Fibroblast of pulmonary artery (primary cell): ENCODE measurements at regions not wholly inside any gene's neighbourhood (a gene's known extent, or its start where the extent isn't known, plus 50 kb on each side); places are given as distances from the start of the nearest gene placed in this dataset.

ENCODE experiments used
- DNase-seq: peaks from one replicate; pipeline ENCODE4 v3.0.0-alpha.2; 2010; ENCODE audit warnings: low read depth
- H3K4me3 ChIP-seq: replicated peaks from 2 replicates; pipeline ENCODE4 v1.5.1; 2011; ENCODE audit warnings: low read depth, mild to moderate bottlenecking, control low read depth, low read length, moderate library complexity
- TF ChIP-seq, protein P1 (sequence below): IDR thresholded peaks from 2 replicates; pipeline ENCODE4 v1.5.1; 2011; ENCODE audit warnings: mild to moderate bottlenecking, control low read depth, low read length, inconsistent platforms; ENCODE audit errors: missing control alignments

GRCh38 chr7:47103498-47104205, 478.3 kb downstream of the TNS3 start:
- no peak overlapping the region for H3K4me3 ChIP-seq
- TF ChIP-seq, protein P1, sequence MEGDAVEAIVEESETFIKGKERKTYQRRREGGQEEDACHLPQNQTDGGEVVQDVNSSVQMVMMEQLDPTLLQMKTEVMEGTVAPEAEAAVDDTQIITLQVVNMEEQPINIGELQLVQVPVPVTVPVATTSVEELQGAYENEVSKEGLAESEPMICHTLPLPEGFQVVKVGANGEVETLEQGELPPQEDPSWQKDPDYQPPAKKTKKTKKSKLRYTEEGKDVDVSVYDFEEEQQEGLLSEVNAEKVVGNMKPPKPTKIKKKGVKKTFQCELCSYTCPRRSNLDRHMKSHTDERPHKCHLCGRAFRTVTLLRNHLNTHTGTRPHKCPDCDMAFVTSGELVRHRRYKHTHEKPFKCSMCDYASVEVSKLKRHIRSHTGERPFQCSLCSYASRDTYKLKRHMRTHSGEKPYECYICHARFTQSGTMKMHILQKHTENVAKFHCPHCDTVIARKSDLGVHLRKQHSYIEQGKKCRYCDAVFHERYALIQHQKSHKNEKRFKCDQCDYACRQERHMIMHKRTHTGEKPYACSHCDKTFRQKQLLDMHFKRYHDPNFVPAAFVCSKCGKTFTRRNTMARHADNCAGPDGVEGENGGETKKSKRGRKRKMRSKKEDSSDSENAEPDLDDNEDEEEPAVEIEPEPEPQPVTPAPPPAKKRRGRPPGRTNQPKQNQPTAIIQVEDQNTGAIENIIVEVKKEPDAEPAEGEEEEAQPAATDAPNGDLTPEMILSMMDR = no peak
- DNase-seq = no peak

GRCh38 chr7:47102331-47102841, 479.5 kb downstream of the TNS3 start:
- TF ChIP-seq, protein P1 = no peak
- DNase-seq = no peak
- no peak overlapping the region for H3K4me3 ChIP-seq

DNA sequence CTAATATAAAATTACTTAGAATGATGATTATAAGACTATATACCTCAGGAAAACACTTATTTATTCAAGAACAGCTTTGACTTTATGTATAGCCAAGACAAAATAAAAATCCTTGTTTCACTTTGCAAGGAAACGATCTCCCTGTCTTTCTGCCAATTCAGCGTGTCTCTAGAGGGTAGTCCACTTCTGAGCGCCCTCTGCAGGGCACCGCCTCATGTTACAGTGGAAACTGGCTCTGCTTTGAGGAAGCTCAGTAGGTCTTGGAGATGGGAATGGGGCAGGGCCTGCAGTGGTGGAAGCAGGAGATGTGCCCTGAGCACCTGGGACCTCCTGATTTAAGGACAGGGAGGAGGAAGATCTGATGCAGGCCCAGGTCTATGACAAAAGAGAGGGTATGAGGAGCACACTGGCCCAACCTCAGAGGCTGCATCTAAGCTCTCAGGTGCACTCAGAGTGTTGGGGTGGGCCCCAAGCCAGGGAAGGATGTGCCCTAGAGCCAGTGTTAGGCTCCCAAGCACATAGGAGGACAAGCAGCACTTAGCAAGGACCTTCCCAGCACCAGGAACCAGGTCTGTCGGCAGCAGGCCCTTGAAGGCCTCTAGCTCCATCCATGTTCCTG, 481.0 kb downstream of the TNS3 start:
- TF ChIP-seq, protein P1 = peak; percentile 76
- DNase-seq = peak; percentile 69
- no peak overlapping the region for H3K4me3 ChIP-seq

DNA sequence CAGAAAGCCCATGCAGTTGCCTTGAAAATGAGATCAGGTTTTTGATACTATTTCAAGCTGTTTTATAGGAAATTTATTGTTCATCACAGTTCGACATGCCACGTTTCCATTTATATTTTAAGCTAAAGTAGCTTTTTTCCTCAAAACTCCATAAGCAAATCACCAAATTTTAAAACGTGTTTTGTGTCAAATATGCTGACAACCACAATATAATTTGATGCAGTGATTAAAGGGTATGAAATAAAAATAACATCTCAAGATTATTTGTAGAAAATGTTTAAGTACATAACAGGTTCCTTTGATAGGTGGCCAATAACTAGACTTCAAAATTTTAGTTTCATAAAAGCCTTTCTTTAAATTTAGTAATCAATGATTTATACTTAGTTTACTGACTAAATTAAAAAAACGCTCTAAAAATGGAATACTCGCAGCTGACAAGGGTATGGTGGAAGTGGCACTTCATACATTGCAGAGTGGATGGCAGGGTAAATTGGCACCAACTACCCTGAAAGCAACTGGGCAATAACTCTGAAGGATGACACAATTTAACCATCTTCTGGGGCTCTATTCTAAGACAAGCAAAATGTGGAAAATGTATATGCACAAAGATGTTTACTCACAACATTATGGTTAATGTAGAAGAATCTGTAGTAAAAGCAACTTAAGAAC, 481.6 kb downstream of the TNS3 start:
- TF ChIP-seq, protein P1 = no peak
- no peak overlapping the region for H3K4me3 ChIP-seq

DNA sequence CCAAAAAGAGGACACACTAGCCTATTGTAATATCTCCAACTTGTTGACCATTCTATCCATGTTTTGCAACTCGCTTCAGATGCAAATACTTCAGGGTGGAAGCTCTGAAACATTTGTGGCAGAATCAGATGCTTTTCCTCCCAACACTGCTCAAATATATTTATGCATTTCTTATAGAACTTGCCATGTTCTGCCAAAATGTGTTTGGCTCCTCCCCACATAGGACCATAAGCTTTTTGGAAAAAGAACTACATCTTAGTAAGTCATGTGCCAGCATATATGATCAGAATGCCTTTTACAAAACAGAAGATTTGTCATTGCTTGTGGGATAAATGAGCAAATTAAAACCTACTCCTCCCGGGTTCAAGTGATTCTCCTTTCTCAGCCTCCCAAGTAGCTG, 484.5 kb downstream of the TNS3 start:
- DNase-seq = no peak
- TF ChIP-seq, protein P1 = no peak
- H3K4me3 ChIP-seq = no peak overlapping the region

More for the DNA sequence above, 481.6 kb downstream of the TNS3 start:
- no peak for DNase-seq

DNA sequence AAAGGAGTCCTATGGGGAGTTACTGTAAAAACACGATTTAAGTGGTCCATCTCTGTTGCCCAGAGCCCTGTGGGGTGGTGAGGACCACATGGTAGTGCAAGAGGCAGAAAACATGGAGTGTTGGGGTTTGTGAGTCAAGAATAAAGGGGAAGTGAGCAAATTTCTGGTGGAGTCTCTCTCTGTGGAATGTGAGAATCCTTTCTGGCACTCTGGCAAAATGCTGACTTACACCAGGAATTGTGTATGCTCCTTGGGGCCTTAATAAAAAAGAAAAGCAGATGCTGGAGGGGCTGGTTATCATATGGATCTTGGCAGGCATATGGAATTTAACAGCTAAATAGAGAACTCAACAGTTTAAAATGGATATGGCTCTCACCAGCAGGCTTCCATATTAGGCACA, 486.0 kb downstream of the TNS3 start:
- H3K4me3 ChIP-seq = no peak overlapping the region
- TF ChIP-seq, protein P1 = no peak
- no peak for DNase-seq
